ENCODE measurements at regions not wholly inside any gene's neighbourhood (a gene's known extent, or its start where the extent isn't known, plus 50 kb on each side); places are given as distances from the start of the nearest gene placed in this dataset.

DNA sequence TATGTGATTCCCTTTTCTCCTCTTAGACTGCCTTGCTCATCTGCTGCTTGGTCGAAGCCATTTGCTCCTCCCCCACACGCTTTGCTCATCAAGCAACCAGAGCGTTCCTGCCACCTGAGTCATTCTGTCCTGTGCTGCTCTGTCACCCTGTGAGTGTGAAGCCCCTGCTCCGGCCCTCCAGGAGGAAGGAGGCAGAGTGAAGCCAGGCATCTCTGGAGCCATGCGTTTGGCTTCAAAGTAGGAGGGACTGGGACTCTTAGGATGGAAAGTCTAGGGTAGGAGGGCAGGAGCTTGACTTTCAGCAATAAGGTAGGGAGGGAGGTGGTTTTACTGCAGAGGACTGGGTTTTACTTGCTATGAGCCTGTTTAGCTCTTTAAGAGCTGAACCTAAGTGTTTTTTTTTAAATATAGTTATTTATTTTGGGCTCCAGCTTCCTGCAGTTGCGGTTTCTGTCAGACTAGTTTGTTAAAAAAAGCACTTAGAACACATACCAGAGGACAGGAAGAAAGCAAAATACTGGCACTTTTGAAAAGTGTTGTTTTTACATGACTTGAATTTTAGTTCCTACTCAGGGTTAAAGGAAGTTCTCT, 63.6 kb downstream of the SPINK2 start:
- DNase-seq, result peak; percentile 59

DNA sequence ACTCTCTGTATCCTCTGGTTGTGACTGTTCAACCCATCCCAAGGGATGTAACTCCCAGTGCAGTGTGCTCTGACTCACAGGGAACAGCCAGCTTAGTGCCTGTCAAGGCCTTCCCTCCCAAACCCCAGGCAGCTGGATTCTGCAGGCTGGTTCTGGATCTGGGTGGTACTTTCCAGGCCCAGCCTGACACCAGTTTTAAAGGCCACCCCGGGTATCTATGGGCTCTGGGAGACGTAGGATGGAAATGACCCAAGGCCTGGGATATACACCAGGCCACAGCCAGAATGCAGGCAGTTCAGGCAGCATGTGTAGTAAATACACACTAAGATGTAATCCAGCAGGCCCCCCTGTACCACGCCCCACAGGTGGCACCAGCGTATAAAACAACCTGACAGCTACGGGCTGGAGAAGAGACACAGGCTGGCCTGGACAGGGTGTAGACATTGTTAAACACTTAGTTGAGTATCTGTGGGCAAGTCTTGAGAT, 64.2 kb downstream of the SPINK2 start:
- DNase-seq, result peak; percentile 27

DNA sequence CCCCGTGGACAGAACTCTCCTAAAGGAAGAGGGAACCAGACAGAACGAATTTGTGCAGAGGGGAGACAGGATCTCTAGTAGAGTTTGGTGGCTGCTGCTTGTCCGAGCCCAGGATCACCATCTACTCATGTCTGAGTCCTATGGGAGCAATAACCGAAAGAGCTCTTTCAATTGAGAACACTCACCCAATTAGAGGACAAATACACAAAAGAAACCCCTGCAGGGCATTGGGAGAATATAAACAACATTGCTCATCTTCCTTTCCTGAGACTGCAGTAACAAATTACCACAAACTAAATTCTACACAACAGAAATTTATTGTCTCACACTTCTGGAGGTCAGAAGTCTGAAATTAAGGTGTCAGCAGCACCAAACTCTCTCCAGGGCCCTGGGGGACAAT, 65.6 kb downstream of the SPINK2 start:
- no peak for DNase-seq

DNA sequence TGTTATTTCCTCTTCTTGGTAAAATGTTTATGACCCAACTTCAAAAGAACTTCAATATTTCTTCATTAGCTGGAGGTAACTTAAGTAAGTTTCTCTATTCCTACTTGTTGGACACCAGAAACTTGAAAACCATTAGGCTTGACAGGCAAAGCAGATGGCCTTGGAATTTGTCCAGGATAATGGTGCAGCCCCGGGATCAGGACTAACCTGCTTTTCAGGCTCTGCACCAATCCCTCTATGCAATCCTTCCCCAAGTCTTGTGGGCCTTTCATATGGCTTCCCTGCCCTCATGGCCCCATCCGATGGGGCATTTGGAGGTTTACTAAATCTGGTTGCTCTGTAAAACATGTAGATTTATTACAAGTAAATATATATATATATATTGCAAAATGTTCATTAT, 68.5 kb downstream of the SPINK2 start:
- DNase-seq, result no peak

DNA sequence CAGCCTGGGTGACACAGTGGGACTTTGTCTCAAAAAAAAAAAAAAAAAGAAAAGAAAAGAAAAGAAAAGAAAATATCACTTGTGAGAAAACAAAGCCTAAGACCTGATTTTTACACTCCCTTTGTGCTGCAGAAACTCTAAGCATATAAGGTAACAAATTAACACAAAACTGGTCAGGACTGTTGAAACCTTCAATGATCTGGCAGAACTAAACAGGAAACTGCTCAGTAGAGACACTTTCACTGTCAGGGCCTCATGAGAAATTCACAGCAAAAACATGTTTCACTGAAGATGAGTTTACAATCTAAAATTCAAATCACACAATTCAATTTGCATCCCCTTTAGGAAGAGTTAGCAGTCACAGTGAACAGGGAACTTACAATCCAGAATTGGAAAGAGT, 69.1 kb upstream of the HOPX start:
- DNase-seq, result no peak

DNA sequence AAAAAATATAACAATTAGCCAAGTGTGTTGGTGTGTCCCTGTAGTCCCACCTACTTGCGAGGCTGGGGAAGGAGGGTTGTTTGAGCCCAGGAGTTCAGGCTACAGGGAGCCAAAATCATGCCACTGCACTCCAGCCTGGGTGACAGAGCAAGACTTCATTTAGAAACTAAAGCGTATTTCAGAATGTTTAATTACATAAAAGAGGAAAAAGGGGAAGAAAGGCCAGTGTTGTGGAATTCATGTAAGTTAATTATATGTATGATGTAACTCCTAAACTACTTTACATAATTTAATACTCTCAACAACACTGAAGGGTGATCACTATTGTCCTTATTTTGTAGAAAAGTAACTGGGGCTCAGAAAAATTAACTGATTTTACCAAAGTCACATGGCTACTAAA, 67.2 kb upstream of the HOPX start:
- no peak for DNase-seq

DNA sequence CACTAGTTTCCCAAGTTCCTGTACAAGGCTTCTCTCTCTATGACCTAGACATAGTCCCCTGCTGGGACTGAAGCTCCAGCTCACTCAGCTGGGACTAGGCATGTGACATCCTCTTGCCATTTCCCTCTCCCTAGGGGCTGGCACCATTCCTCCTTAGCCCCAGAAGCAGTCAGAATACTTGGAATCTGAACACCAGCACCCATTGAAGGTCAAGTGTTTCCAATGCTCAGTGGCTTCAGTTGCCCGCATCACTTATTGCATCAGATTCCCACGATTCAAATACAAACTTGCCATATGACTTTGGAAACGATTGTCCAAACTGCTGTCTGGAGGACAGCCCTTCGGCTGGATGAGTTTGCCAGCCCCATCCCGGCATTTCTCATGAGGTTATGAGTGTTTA, 65.5 kb upstream of the HOPX start:
- no peak for DNase-seq

DNA sequence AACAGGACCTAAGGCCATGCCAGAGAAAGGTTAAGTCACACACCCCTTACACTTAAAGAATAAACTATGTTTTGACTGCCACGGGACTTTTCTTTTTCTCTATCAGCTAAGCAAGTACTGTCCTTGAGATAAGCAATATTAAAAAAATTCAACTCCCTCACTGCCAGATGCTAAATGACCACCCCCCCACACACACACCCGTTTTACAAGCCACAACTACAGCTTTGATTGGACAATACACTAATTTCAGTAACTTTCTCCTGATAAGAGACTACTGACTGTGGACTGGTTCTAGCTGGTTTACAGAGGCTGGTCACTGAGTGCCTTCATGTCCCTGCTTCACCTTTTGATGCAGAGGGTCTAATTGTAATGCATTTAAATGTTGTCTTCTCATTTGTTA, 63.9 kb upstream of the HOPX start:
- no peak for DNase-seq

DNA sequence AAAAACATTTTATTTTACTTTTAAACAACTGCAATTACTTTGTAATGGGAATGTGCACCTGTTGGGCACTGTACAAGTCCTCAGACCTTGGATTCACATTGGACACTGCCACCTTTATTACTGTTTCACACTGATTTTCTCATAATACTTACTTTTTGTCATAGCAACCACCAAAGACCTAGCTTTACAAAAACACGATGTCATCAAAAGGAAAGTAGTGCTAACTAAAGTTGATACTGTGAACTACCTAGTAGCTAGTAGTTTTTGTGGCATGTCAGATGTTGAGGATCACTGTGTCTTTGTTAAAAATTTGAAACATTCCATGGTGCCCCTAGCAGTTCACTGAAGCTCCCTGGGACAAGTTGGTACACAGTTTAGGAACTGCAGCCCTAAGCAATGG, 62.9 kb upstream of the HOPX start:
- no peak for DNase-seq

DNA sequence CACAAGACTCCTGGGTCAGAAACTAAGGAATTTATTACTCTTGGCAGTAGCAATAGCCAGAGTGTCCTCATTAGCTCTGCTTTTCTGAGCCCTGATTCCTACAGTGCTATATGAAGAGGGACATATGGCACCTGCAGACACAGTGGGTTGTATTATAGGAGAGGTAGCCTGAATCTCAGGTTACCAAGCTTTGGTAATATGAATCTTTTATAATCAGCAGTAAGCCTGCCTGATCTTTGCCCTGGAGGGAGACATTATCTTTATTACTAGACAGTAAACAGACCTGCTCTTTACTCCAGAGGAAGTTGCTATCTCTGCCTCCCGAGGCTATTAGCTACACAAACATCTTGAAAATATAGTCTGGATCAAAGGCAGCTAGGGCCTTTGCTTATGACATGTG, 62.5 kb upstream of the HOPX start:
- no peak for DNase-seq

DNA sequence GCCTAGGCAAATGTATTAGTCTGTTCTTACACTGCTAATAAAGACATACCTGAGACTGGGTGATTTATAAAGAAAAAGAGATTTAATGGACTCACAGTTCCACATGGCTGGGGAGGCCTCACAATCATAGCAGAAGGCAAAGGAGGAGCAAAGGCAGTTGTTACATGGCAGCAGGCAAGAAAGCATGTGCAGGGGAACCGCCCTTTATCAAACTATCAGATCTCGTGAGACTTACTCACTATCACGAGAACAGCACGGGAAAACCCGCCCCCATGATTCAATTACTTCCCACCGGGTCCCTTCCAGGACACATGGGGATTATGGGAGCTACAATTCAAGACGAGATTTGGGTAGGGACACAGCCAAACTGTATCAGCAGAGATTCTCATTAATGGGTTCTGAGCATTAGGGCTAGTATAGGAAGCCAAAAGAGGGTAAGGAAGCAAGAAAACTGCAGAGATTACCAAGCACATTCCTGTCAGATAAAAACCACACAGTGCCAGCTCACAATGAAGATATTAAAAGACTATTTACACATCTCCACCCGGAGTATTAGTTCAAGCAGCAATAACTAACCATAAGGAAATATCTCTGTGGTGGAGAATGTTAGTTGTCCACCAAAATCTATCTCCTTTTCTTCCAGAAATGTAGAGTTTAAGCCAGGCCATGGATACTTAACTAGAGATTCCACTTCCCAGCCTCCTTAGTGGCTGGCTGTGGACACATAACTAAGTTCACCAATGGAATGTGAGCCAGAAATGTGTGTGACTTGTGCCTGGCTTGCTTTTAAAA, 61.2 kb upstream of the HOPX start:
- no peak for DNase-seq

DNA sequence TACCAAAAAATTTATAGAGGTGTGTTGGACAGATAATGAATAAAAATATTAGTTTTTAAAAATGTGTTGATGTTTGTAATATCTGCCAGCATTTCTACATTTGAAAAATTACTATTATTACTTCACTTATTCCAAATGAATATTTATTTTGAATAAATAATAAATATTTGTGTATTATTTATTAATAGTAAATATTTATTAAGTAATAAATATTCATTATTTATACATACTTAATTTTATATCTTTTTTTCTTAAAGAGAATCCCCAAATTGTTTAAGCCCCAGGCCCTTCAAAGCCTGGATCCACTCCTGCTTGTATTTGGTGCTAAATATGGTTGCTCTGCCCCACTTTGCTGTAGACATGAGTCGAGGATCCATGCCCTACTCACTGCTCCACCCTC, 60.5 kb upstream of the HOPX start:
- no peak for DNase-seq

DNA sequence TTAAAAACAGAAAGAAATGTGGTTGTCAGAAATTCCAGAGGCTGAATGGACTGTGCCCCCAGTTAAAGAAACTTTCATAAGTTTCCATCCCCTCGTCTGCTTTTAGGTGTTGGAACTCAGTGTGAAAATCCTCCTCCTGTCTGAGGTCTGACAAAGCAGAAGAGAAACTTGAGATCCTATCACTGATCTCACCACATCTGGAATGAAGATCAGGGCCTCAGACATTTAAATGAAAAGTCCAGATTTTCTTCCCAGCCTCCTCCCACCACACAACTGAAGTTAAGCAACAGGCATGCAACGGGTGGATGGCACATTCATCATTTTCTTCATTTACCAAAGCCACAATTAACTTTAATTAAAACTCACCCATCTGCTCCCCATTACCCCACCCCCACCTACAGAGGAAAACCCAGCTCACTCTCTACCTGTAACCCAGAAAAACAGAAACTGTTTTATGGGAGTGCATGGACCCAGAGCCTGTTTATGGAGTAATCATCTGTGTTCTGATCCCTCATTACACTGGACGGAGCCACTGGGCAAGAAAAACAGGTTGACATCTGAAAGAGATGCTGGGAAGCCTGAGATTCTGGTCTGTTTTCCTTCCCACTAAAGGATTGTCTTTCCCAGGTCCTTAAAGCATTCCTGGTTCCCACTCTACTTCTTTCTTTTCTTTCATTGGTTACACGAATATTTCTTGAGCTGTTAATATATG, 58.1 kb upstream of the HOPX start:
- no peak for DNase-seq

DNA sequence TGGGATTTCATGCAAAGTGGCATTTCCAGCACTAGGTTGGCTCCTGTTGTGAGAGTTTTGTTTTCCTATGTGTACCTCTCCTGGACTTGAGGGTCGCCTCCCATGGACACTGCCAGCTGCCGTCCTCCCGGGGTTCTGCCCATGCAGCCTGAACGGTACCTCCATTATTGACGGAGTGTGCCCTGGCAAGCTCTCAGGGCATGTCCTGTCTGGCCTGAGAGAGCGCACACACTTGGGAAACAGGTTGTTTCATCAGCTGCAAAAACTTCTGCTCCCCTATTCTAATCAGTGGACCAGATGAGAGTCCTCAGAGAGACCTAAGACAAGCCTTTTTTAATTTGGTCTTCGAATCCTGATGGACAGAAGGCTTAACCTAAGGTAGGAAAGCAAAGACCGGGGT, 56.6 kb upstream of the HOPX start:
- DNase-seq, result no peak

DNA sequence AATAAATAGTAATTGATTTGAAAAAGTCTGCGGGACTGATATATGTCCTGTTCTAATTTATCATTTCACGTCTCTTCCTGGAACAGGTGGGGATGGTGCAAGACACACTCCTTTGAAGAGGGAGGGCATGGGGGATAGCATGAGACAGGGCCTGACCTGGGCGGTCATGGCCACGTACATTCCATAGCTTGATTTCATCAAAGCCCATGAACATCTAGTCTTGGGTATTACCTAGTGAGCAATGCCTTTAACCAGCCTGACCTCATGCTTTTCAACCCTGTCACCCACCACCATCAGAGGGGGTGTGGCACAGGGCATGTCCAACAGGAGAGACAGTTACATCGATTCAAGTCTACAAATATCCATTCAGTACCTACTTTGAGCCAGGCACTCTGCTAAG, 52.3 kb upstream of the HOPX start:
- DNase-seq, result no peak

DNA sequence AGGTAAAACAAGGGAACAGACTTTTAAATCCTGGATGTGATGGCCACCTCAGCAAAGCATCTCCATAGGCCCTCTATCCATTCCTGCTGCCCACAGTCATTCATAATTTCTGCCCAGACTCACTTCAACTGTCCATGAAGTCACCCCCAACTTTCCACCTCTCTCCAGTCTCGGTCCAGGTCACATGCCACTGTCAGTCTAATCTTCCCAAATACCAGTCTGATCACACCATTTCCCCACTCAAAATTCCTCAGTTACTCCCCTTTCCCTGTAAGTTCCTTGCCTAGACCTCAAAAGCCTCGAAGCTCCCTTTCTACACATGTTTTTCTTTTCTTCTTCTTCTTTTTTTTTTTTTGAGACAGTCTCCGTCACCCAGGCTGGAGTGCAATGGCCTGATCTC, 51.2 kb upstream of the HOPX start:
- no peak for DNase-seq

DNA sequence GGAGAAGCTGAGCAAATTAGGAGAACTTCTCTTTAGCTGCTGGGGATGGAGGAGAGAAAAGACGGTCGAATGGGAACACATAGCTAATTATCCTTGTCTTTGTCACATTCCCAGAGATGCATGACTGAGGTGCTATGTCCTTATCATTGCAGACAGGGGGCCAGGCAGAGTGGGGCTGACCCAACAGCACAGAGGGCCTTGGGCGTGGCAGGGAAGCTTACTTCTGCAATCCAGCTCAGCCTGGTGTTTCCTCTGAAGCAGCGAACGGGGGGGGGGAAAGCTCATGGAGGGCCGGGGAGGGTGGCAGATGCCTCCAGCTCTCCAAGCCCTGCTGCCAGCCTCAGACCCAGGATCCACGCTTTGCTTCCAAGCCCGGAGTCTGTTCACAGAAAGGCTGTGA, 50.8 kb upstream of the HOPX start:
- DNase-seq, result no peak

Measured in 8988T (cell line).